Lower leg skin (tissue), 4 donors: ENCODE measurements at regions not wholly inside any gene's neighbourhood (a gene's known extent, or its start where the extent isn't known, plus 50 kb on each side); places are given as distances from the start of the nearest gene placed in this dataset.

Experiments used
- DNase-seq, 2 donors: peaks; one replicate each; pipeline ENCODE4 v3.0.0-alpha.2; 2019; ENCODE audit warnings: low spot score in 2 of 2
- H3K4me3 ChIP-seq: fragments of 200-600 bp; sonication (generic); 2 replicates; pipeline ENCODE4 v1.5.1; 2017; ENCODE audit warnings: mild to moderate bottlenecking, low read depth; ENCODE audit not compliant: poor library complexity, severe bottlenecking
- CTCF ChIP-seq, 3 donors: fragments of 450-650 bp; IDR thresholded peaks; one replicate each; pipeline ENCODE4 v1.5.1; 2016; ENCODE audit warnings: antibody characterized with exemption in 3 of 3, mild to moderate bottlenecking in 3 of 3, moderate library complexity in 2 of 3
- POLR2A ChIP-seq, 2 donors: fragments of 450-650 bp; IDR thresholded peaks; one replicate each; pipeline ENCODE4 v1.6.1; 2016 to 2017; ENCODE audit warnings: antibody characterized with exemption in 2 of 2, mild to moderate bottlenecking in 1 of 2, moderate library complexity in 1 of 2
- WGBS, 2 donors: methylation state at CpG; one replicate each; pipeline ENCODE4 v1.1.5; 2018; 5-methylcytosine and 5-hydroxymethylcytosine counted together
- intact Hi-C: fragments of 100-400 bp; cut with DNase I; formaldehyde crosslinking; loops from one replicate; pipeline ENCODE4 v1.15.0; 2023; ENCODE audit warnings: low total_unique reads

- WGBS, 2 donors = 78 to 86% methylated on average over 7 of the region's 7 CpGs
- no peak for TF ChIP-seq POLR2A (IDR thresholded peaks at IDR 0.05)
- no peak for TF ChIP-seq CTCF (IDR thresholded peaks at IDR 0.05)
- DNase-seq = no peak
- no peak overlapping the region for H3K4me3 ChIP-seq
- intact Hi-C loops = no loop called here
Observed at GRCh38 chr5:159645179-159645846, 271.0 kb upstream of the ADRA1B start.

GRCh38 chr5:159650803-159651202 lies 265.5 kb upstream of the ADRA1B start:
- DNase-seq = no peak
- TF ChIP-seq POLR2A (IDR thresholded peaks at IDR 0.05) (no peak), CTCF (IDR thresholded peaks at IDR 0.05) (no peak)
- WGBS, 2 donors = 88 to 89% methylated on average over 2 of the region's 2 CpGs
- intact Hi-C loops = no loop called here
- no peak overlapping the region for H3K4me3 ChIP-seq

GRCh38 chr5:159655757-159656409 lies 260.4 kb upstream of the ADRA1B start:
- 81 to 85% methylated on average over 3 of the region's 3 CpGs for WGBS, 2 donors
- no peak for DNase-seq
- no peak overlapping the region for H3K4me3 ChIP-seq
- TF ChIP-seq POLR2A (IDR thresholded peaks at IDR 0.05) (no peak), CTCF (IDR thresholded peaks at IDR 0.05) (no peak)
- intact Hi-C loops = no loop called here

GRCh38 chr5:159657298-159657697 lies 259.0 kb upstream of the ADRA1B start:
- intact Hi-C loops = no loop called here
- no peak for DNase-seq
- TF ChIP-seq POLR2A (IDR thresholded peaks at IDR 0.05) (no peak), CTCF (IDR thresholded peaks at IDR 0.05) (no peak)
- no peak overlapping the region for H3K4me3 ChIP-seq
- WGBS, 2 donors = 45 to 57% methylated on average over 4 of the region's 4 CpGs

GRCh38 chr5:159657771-159658170 lies 258.5 kb upstream of the ADRA1B start:
- no peak for DNase-seq
- intact Hi-C loops = no loop called here
- WGBS, 2 donors = 25 to 28% methylated on average over 6 of the region's 6 CpGs
- TF ChIP-seq POLR2A (IDR thresholded peaks at IDR 0.05) (no peak), CTCF (IDR thresholded peaks at IDR 0.05) (no peak)
- no peak overlapping the region for H3K4me3 ChIP-seq
